GM13977 (cell line): ENCODE measurements at regions not wholly inside any gene's neighbourhood (a gene's known extent, or its start where the extent isn't known, plus 50 kb on each side); places are given as distances from the start of the nearest gene placed in this dataset.
"Not testable (repeated sequence)": the region's sequence is repeated elsewhere in the genome, so short reads cannot be mapped to it uniquely, and the experiment has no call there.

Source experiments
- DNase-seq: peaks from one replicate; pipeline ENCODE4 v3.0.0; 2012; ENCODE audit warnings: low spot score
- CTCF ChIP-seq: IDR thresholded peaks from 2 replicates; pipeline ENCODE4 v1.5.1; 2012; ENCODE audit warnings: mild to moderate bottlenecking, control low read depth; ENCODE audit not compliant: insufficient read depth; ENCODE audit errors: extremely low read depth, missing control alignments
- in situ Hi-C: fragments of 300-500 bp; cut with MboI; formaldehyde crosslinking; loops from one replicate; pipeline ENCODE4 v1.12.0; 2022; ENCODE audit warnings: low sequenced_read_pairs, low pct_unique_long_range_greater_than_20kb, mixed read lengths, inconsistent platforms; ENCODE audit not compliant: unreplicated experiment

- no peak for TF ChIP-seq CTCF
- no peak for DNase-seq
- in situ Hi-C loops: no loop called here
Measured at GRCh38 chr5:54404568-54404967, 50.9 kb upstream of the HSPB3 start.

- in situ Hi-C loops: no loop called here
- DNase-seq: no peak
- TF ChIP-seq CTCF: no peak
Measured at GRCh38 chr5:54403885-54404416, 51.5 kb upstream of the HSPB3 start.

DNA sequence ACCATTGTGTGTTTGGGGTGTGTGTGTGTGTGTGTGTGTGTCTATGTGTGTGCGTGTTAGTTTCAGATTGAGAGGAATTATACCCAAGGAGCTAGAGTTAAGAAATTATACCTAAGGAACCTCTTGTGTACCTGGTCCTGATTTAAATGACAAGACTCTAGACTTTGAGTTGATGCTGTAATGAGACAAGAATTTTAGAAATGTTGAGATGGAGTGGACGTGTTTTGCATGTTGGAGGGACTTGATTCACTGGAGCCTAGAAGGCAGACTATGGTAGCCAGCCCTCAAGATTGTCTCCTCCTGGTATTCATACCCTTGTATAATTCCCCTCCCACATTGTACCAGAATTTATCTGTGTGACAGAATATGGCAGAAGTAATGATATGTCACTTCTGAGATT, 52.4 kb upstream of the HSPB3 start:
- no peak for DNase-seq
- no peak for TF ChIP-seq CTCF
- in situ Hi-C loops: no loop called here

DNA sequence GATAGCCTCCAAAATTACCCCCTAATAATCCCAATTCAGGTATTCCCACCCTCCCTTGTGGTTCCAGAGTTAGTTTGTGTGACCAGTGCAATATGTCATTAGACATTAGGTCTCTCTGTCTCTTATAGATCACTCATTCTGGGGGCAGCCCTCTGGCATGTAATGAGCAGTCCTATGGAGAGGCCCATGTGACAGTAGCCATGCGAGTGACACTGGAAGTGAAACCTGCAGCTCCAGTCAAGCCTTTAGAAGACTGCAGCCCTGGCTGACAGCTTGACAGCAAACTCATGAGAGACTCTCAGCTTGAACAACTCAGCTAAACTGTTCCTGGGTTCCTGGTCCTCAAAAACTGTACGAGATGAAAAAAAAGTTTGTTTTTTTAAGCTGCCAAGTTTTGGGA, 54.0 kb upstream of the HSPB3 start:
- no peak for TF ChIP-seq CTCF
- DNase-seq: peak; percentile 48
- in situ Hi-C loops: no loop called here

- TF ChIP-seq CTCF: no peak
- DNase-seq: no peak
- in situ Hi-C loops: no loop called here
Measured at GRCh38 chr5:54398191-54398590, 57.3 kb upstream of the HSPB3 start.

GRCh38 chr5:54397420-54397819, 58.1 kb upstream of the HSPB3 start:
- TF ChIP-seq CTCF: no peak
- no peak for DNase-seq
- in situ Hi-C loops: no loop called here

DNA sequence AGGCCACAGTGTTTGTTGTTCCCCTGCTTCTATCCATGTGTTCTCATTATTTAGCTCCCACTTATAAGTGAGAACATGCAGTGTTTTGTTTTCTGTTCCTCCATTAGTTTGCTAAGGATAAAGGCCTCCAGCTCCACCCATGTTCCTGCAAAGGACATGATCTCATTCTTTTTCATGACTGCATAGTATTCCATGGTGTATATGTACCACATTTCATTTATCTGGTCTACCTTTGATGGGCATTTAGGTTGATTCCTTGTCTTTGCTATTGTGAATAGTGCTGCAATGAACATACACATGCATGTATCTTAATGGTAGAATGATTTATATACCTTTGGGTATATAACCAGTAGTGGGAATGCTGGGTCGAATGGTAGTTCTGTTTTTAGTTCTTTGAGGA, 62.5 kb upstream of the HSPB3 start:
- DNase-seq, in situ Hi-C loops: not testable (repeated sequence)
